ENCODE measurements at regions not wholly inside any gene's neighbourhood (a gene's known extent, or its start where the extent isn't known, plus 50 kb on each side); places are given as distances from the start of the nearest gene placed in this dataset.

DNA sequence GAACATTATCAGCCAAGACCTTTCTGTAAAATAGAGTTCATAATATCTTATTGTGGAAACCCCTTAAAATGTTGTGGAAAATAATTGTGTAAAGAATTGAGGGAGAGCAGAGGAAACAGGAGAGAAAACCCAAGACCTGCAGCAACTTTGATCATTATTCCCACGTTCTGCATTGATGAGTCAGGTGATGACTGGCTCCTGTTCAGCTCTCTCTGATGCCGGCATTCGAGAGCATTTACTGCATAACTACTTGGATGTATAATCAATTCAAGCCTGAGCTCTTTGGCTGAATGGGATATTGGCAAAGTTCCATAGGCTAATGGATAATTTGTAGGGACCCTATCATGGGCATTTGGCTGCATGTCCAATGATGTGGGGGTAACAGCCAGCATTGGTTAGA is 176.3 kb upstream of the ARID2 start:
- TF ChIP-seq CTBP1 (IDR thresholded peaks at IDR 0.05; ENCODE audit: borderline replicate concordance) (no peak), FOXM1 (IDR thresholded peaks at IDR 0.05; ENCODE audit: borderline replicate concordance) (no peak)
